Lower lobe of right lung (tissue), 2 donors: ENCODE measurements at regions not wholly inside any gene's neighbourhood (a gene's known extent, or its start where the extent isn't known, plus 50 kb on each side); places are given as distances from the start of the nearest gene placed in this dataset.
"Not testable (repeated sequence)": the region's sequence is repeated elsewhere in the genome, so short reads cannot be mapped to it uniquely, and the experiment has no call there.

ENCODE experiments used
- ATAC-seq, 2 donors: fragments of 200-7000 bp; cut with Tn5 transposase; one replicate each; pipeline ENCODE4 v1.9.1; 2020 to 2022; ENCODE audit warnings: mild to moderate bottlenecking in 2 of 2, moderate library complexity in 2 of 2
- DNase-seq: peaks from one replicate; pipeline ENCODE4 v3.0.0-alpha.2; 2020
- H3K27ac ChIP-seq: fragments of 200-600 bp; one replicate; pipeline ENCODE4 v1.8.0; 2022
- H3K27me3 ChIP-seq: fragments of 200-600 bp; one replicate; pipeline ENCODE4 v1.8.0; 2022; ENCODE audit warnings: low read depth
- H3K36me3 ChIP-seq: fragments of 200-600 bp; one replicate; pipeline ENCODE4 v1.8.0; 2022; ENCODE audit warnings: mild to moderate bottlenecking
- H3K4me1 ChIP-seq: fragments of 200-600 bp; one replicate; pipeline ENCODE4 v1.8.0; 2022
- H3K4me3 ChIP-seq: fragments of 200-600 bp; one replicate; pipeline ENCODE4 v1.8.0; 2022; ENCODE audit warnings: mild to moderate bottlenecking
- H3K9me3 ChIP-seq: fragments of 200-600 bp; one replicate; pipeline ENCODE4 v1.8.0; 2022
- CTCF ChIP-seq: fragments of 200-600 bp; IDR thresholded peaks from one replicate; pipeline ENCODE4 v1.8.0; 2022; ENCODE audit warnings: antibody characterized with exemption, mild to moderate bottlenecking
- intact Hi-C: fragments of 100-400 bp; cut with DNase I; formaldehyde crosslinking; loops from one replicate; pipeline ENCODE4 v1.11.0; 2022
- donor health status: DM: no; HTN: yes; CAD: no; lungs with severe emphysema.

DNA sequence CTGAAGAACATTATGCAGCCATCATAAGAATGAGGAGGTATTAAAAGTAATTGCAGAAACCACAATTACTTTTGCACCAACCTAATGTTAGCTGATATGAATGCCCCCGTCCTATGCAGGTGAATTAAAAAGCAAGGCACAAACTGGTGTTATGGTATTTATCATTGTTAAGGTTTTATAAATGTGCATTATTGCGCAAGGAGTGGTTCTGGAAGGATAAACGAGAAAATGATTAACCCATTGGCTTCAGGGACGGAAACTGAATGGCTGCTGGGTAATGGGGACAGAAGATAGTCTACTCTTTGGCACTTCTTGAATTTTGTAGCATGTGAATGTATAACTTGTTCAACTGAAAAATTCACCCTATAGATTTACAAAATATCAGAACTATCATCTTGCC, 148.6 kb upstream of the SALL4 start:
- no peak overlapping the region for H3K4me3 ChIP-seq
- DNase-seq (no peak), ATAC-seq (no peak)
- H3K9me3 ChIP-seq = no peaks in the 10 kb centered on the region
- H3K27ac ChIP-seq = no peak overlapping the region
- intact Hi-C loops = no loop called here
- no peak for TF ChIP-seq CTCF
- H3K4me1 ChIP-seq = no peaks in the 10 kb centered on the region
- H3K36me3 ChIP-seq = no peaks in the 10 kb centered on the region
- H3K27me3 ChIP-seq = no peaks in the 10 kb centered on the region

DNA sequence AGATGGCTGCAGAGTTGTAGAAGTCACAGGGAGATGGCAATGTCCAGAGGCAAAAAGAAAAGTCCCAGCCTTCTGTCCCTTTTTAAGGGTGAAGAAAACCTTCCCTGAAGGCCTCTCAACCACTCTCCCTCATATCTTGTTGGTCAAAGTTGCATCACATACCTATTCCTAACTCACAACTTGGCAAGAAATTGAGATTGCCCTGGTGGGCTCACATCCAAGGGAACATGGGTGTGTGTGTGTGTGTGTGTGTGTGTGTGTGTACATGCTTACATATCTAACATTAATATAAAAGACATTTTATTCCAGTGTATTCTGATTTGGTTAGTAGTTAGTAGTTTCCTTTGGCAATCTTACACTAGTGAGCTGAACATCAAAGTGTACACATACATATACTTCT, 144.3 kb upstream of the SALL4 start:
- H3K9me3 ChIP-seq = no peaks in the 10 kb centered on the region
- no peaks in the 10 kb centered on the region for H3K4me1 ChIP-seq
- no peaks in the 10 kb centered on the region for H3K36me3 ChIP-seq
- no peaks in the 10 kb centered on the region for H3K27me3 ChIP-seq
- DNase-seq (no peak), ATAC-seq (no peak)
- intact Hi-C loops = no loop called here
- no peak overlapping the region for H3K4me3 ChIP-seq
- TF ChIP-seq CTCF = no peak
- H3K27ac ChIP-seq = no peak overlapping the region

DNA sequence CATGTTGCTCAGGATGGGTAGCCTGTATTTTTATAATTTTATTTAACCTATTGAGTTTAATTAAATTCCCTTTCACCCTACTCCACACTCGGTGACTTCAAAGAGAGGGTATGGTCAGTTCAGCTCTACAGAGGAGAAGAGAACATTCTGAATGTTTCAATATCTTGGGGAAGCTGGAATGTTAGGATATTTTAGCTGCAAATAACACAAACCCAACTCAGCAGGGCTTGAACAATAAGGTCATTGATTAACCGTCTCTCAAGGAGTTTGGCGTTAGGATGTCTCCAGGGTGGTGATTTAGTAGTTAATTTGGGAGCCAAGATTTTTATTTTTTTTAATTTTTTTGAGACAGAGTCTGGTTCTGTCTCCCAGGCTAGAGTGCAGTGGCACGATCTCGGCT, 143.6 kb upstream of the SALL4 start:
- TF ChIP-seq CTCF = no peak
- Histone ChIP-seq H3K27me3 (no peaks in the 10 kb centered on the region), H3K4me1 (no peaks in the 10 kb centered on the region), H3K27ac (no peak overlapping the region), H3K36me3 (no peaks in the 10 kb centered on the region), H3K9me3 (no peaks in the 10 kb centered on the region), H3K4me3 (no peak overlapping the region)
- intact Hi-C loops = no loop called here
- no peak for ATAC-seq
- DNase-seq = no peak

DNA sequence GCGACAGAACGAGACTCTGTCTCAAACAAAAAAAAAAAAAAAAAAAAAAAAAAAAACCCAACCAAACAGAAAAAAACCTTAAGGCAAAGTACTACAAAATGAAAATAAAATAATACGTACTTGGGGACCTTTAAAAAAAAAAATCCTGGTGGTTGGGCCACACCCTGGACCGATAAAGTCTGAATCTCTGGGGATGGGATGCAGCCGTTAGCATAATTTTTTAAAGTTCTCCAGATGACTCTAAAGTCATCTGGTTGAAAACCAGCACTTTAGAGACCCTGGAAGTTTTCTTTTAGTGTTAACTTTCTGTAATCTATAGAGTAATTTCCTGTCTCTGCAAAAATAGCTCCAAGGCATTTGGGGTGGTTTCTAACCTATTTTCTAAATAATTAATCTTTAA, 142.9 kb upstream of the SALL4 start:
- intact Hi-C loops = no loop called here
- no peak for DNase-seq
- ATAC-seq = no peak
- H3K4me1 ChIP-seq = no peaks in the 10 kb centered on the region
- H3K36me3 ChIP-seq = no peaks in the 10 kb centered on the region
- TF ChIP-seq CTCF = no peak
- H3K4me3 ChIP-seq = no peak overlapping the region
- H3K9me3 ChIP-seq = no peaks in the 10 kb centered on the region
- no peak overlapping the region for H3K27ac ChIP-seq
- no peaks in the 10 kb centered on the region for H3K27me3 ChIP-seq

- DNase-seq (no peak), ATAC-seq (no peak)
- intact Hi-C loops = no loop called here
- Histone ChIP-seq H3K9me3 (no peaks in the 10 kb centered on the region), H3K27me3 (no peaks in the 10 kb centered on the region), H3K4me3 (no peak overlapping the region), H3K27ac (no peak overlapping the region), H3K36me3 (no peaks in the 10 kb centered on the region), H3K4me1 (no peaks in the 10 kb centered on the region)
- no peak for TF ChIP-seq CTCF
Measured at GRCh38 chr20:51943761-51944160, 141.4 kb upstream of the SALL4 start.

DNA sequence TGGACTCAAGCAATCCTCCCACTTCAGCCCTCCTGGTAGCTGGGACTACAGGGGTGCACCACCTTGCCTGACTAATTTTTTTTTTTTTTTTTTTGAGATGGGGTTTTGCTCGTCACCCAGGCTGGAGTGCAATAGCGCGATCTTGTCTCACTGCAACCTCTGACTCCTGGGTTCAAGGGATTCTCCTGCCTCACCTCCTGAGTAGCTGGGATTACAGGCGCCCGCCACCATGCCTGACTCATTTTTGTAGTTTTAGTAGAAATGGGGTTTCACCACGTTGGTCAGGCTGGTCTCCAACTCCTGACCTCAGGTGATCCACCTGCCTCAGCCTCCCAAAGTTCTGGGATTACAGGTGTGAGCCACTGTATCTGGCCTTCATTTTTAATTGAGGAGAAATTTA, 141.0 kb upstream of the SALL4 start:
- H3K36me3 ChIP-seq, H3K27ac ChIP-seq, H3K27me3 ChIP-seq, H3K9me3 ChIP-seq, ATAC-seq, DNase-seq, H3K4me1 ChIP-seq, intact Hi-C loops, H3K4me3 ChIP-seq: not testable (repeated sequence)
